NB4 (cell line): ENCODE measurements at regions not wholly inside any gene's neighbourhood (a gene's known extent, or its start where the extent isn't known, plus 50 kb on each side); places are given as distances from the start of the nearest gene placed in this dataset.

ENCODE experiments used
- CTCF ChIP-seq: IDR thresholded peaks from one replicate; pipeline ENCODE4 v1.5.1; 2012; ENCODE audit warnings: low read depth, low read length
- MAX ChIP-seq: IDR thresholded peaks from 2 replicates; pipeline ENCODE4 v1.6.1; 2011; ENCODE audit warnings: low read depth, low read length
- MYC ChIP-seq: IDR thresholded peaks from 2 replicates; pipeline ENCODE4 v1.6.1; 2011; ENCODE audit warnings: low read depth, low read length
- POLR2A ChIP-seq: IDR thresholded peaks from 2 replicates; pipeline ENCODE4 v1.6.1; 2011; ENCODE audit warnings: mild to moderate bottlenecking; ENCODE audit not compliant: insufficient read length; ENCODE audit errors: extremely low read depth

- no peak for TF ChIP-seq CTCF
- TF ChIP-seq POLR2A = no peak
- no peak for TF ChIP-seq MYC
- no peak for TF ChIP-seq MAX
These were observed 114.0 kb upstream of the C2CD4B start for GRCh38 chr15:62279041-62279440.
